ENCODE measurements at regions not wholly inside any gene's neighbourhood (a gene's known extent, or its start where the extent isn't known, plus 50 kb on each side); places are given as distances from the start of the nearest gene placed in this dataset.

- ATAC-seq = no peak
- TF ChIP-seq SIN3A (IDR thresholded peaks at IDR 0.05; ENCODE audit: borderline replicate concordance, insufficient read depth, low read depth, low read length) = no peak
- TF ChIP-seq CTCF (IDR thresholded peaks at IDR 0.05) = no peak
- no peak for TF ChIP-seq TCF7L2 (IDR thresholded peaks at IDR 0.05; ENCODE audit: low read depth, low read length)
- TF ChIP-seq POLR2AphosphoS5 (IDR thresholded peaks at IDR 0.05; ENCODE audit: low read depth, low read length) = no peak
- TF ChIP-seq, protein P1, sequence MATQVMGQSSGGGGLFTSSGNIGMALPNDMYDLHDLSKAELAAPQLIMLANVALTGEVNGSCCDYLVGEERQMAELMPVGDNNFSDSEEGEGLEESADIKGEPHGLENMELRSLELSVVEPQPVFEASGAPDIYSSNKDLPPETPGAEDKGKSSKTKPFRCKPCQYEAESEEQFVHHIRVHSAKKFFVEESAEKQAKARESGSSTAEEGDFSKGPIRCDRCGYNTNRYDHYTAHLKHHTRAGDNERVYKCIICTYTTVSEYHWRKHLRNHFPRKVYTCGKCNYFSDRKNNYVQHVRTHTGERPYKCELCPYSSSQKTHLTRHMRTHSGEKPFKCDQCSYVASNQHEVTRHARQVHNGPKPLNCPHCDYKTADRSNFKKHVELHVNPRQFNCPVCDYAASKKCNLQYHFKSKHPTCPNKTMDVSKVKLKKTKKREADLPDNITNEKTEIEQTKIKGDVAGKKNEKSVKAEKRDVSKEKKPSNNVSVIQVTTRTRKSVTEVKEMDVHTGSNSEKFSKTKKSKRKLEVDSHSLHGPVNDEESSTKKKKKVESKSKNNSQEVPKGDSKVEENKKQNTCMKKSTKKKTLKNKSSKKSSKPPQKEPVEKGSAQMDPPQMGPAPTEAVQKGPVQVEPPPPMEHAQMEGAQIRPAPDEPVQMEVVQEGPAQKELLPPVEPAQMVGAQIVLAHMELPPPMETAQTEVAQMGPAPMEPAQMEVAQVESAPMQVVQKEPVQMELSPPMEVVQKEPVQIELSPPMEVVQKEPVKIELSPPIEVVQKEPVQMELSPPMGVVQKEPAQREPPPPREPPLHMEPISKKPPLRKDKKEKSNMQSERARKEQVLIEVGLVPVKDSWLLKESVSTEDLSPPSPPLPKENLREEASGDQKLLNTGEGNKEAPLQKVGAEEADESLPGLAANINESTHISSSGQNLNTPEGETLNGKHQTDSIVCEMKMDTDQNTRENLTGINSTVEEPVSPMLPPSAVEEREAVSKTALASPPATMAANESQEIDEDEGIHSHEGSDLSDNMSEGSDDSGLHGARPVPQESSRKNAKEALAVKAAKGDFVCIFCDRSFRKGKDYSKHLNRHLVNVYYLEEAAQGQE (IDR thresholded peaks at IDR 0.05; ENCODE audit: insufficient read depth in 1 of 2, low read depth in 2 of 2, low read length in 1 of 2) = no peak
- intact Hi-C loops (cut with micrococcal nuclease; ENCODE audit: unreplicated experiment) = no loop called here
- Histone ChIP-seq H3K9me3 (ENCODE audit: control insufficient read depth, insufficient read depth, low read depth, low read length) (no peaks in the 10 kb centered on the region), H3K27me3 (ENCODE audit: control insufficient read depth, insufficient read depth, low read length) (no peaks in the 10 kb centered on the region), H3K4me3 (ENCODE audit: low read depth in 2 of 2, low read length in 2 of 2) (no peak overlapping the region), H3K36me3 (ENCODE audit: control insufficient read depth, insufficient read depth, low read length) (no peaks in the 10 kb centered on the region), H3K27ac (ENCODE audit: low read length) (no peak overlapping the region), H3K4me1 (ENCODE audit: control insufficient read depth, insufficient read depth, low read length) (no peaks in the 10 kb centered on the region)
- in situ Hi-C loops (cut with HindIII; ENCODE audit: low pct_unique_long_range_greater_than_20kb, low sequenced_read_pairs) = no loop called here
- ChIA-PET CTCF (no interaction called here), POLR2A (no interaction called here)
- no TSS peak for BruUV-seq (replicated peaks)
- DNase-seq (ENCODE audit: low read depth, low spot score) = no peak
Observed at GRCh38 chr16:35186045-35186759, 1726.8 kb downstream of the TP53TG3F start.

DNA sequence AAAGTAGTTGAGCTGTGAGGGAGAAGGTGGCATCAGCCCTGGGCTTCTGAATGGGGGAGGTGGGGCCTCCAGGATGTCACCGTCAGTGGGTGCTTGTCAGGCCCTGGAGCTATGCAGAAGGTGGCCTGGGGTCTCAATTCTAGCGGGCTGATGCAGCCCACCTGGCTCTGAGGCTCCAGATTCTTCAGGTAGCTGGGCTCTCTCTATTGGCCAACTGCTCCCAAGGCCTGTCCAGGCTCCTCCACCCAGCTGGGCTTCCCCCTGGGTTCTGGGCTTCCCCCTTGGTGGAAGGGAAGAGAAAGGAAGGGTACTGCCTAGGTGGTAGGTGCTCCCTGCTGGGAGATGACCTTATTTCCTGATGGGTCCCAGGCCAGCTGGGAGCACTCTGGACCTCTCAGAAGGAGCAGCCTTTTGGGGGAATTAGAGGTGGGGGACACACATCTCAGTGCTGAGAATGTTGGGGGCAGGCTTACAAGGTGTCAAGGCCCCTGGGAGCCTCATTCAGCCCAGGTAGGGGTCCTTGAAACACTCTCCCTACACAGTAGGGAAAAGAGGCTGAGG, 1728.3 kb downstream of the TP53TG3F start:
- H3K27me3 ChIP-seq (ENCODE audit: control insufficient read depth, insufficient read depth, low read length) = no peaks in the 10 kb centered on the region
- ATAC-seq (no peak), DNase-seq (ENCODE audit: low read depth, low spot score) (no peak)
- H3K36me3 ChIP-seq (ENCODE audit: control insufficient read depth, insufficient read depth, low read length) = no peaks in the 10 kb centered on the region
- intact Hi-C loops (cut with micrococcal nuclease; ENCODE audit: unreplicated experiment) (no loop called here), in situ Hi-C loops (cut with HindIII; ENCODE audit: low pct_unique_long_range_greater_than_20kb, low sequenced_read_pairs) (no loop called here)
- no peak overlapping the region for H3K4me3 ChIP-seq (ENCODE audit: low read depth in 2 of 2, low read length in 2 of 2)
- CTCF ChIA-PET = no interaction called here
- POLR2A ChIA-PET = no interaction called here
- H3K4me1 ChIP-seq (ENCODE audit: control insufficient read depth, insufficient read depth, low read length) = no peaks in the 10 kb centered on the region
- no TSS peak for BruUV-seq (replicated peaks)
- no peaks in the 10 kb centered on the region for H3K9me3 ChIP-seq (ENCODE audit: control insufficient read depth, insufficient read depth, low read depth, low read length)
- H3K27ac ChIP-seq (ENCODE audit: low read length) = no peak overlapping the region
- TF ChIP-seq CTCF (IDR thresholded peaks at IDR 0.05) (no peak), TCF7L2 (IDR thresholded peaks at IDR 0.05; ENCODE audit: low read depth, low read length) (no peak), SIN3A (IDR thresholded peaks at IDR 0.05; ENCODE audit: borderline replicate concordance, insufficient read depth, low read depth, low read length) (no peak)
- TF ChIP-seq, protein P1 (IDR thresholded peaks at IDR 0.05; ENCODE audit: insufficient read depth in 1 of 2, low read depth in 2 of 2, low read length in 1 of 2) = no peak

Data from Panc1 (cell line).